GM19035 (cell line): ENCODE measurements at regions not wholly inside any gene's neighbourhood (a gene's known extent, or its start where the extent isn't known, plus 50 kb on each side); places are given as distances from the start of the nearest gene placed in this dataset.
"Not testable (repeated sequence)": the region's sequence is repeated elsewhere in the genome, so short reads cannot be mapped to it uniquely, and the experiment has no call there.

Source experiments
- ATAC-seq: cut with Tn5 transposase; IDR thresholded peaks from one replicate; pipeline ENCODE4 v1.9.1; 2021; ENCODE audit not compliant: unreplicated experiment

DNA sequence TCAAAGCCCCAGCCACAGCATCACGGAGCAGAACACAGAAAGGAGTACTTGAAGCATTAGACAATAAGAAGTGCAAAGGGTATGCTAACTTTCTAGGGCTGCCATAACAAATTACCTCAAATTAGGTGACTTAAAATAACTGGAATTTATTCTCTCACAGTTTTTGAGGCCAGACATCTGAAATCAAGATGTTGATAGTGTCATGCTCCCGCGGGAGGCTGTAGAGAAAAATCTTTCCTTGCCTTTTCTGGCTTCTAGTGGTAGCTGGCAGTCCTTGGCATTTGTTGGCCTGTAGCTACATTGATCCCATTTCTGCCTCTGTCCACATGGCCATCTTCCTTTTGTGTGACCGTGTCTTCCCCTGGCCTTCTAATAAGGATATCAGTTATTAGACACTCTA, 51.9 kb upstream of the SPDL1 start:
- ATAC-seq: no peak

DNA sequence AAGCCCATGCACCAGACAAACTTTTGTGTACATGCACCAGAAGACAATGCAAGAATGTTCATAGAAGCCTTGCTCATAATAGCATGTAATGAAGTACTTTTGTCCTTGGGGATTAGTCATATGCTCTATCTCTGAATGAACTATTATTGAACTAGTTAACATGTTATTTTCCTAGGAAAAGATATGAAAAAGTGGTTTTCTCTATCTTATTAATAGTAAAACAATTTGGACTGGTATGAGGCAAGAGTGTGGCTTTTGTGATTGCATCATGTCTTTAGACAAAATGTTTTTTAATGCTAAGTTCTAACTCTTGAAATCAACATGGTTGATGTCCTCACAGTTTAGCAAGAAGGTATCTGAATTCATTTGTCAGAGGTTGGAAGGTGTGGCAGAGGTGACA, 55.7 kb upstream of the SPDL1 start:
- ATAC-seq: no peak

DNA sequence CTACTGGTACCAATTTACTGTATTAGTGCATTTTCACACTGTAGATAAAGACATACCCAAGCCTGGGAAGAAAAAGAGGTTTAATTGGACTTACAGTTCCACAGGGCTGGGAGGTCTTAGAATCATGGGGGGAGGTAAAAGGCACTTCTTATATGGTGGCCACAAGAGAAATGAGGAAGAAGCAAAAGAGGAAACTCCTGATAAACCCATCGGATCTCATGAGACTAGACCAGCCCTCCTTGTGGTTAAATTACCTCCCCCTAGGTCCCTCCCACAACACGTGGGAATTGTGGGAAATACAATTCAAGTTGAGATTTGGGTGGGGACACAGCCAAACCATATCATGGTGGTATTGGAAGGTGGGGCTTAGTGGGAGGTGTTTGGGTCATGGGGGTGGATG, 56.5 kb upstream of the SPDL1 start:
- no peak for ATAC-seq

DNA sequence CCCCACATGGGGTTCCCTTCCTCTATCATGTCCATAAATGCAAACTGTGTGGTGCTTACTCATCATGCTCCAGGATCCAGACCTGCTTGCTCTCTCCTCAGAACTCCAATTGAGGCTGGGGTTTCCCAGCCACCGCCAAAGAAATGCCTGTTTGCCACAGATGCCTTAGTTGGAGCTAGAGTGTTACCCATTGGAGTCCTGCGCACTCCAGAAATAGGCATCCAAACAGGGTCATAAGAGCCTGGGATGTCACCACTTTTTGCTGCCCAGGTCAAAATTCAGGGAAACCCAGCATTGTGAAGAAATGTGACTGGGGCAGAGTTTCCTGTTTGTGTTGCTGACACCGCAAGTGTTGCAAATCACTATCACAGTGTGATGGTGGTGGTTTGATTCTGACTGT, 60.7 kb upstream of the SPDL1 start:
- no peak for ATAC-seq

DNA sequence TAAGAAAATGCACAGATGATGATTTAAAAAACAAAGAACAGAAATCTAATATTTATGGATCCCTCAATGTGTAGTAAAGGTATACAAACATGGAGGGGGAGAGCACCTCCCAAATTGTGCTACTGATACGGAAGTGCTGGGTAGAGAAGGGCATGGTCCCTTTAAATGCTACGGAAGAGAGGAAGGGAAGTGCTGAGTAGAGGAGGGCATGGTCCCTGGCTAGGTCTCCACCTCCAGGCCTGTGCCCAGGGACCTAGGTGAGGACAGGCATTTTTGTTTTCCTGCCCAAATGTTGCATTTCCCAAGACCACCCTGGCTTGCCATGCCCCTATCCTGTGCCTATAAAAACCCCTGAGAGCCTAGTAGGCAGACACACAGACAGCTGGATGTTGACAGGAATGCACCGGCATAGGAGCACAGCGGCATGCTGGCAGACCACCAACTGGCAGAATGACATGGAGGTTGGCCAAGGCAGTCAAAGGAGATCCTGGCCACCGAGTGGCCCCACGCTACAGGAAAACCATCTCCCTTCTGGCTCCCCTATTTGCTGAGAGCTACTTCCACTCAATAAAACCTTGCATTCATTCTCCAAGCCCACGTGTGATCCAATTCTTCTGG, 62.1 kb upstream of the SPDL1 start:
- ATAC-seq: no peak

DNA sequence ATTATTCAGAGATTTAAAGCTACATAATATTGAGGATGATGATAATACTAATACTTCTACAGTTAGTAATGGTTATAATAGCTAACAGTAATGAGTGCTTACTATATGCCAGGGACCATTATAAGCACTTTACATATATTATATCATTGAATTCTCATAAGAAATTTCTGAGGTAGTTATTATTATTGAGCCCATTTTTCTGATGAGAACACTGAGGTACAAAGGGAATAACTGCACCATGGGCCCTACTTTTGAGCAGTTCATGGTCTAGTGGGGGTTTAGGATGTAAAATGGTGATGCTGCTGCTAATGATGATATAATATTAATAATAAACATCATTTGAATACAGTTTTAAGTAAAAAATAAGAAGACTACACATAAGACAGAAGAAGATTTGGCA, 64.2 kb upstream of the SPDL1 start:
- no peak for ATAC-seq

DNA sequence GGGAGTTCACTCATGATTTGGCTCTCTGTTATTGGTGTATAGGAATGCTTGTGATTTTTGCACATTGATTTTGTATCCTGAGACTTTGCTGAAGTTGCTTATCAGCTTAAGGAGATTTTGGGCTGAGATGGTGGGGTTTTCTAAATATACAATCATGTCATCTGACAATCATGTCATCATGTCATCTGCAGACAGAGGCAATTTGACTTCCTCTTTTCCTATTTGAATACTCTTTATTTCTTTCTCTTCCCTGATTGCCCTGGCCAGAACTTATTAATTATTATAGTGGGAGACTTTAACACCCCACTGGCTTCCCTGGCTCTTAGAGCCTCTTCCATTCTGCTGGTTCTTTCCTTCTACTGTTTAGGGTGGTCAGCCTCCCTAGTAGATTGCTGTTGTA, 64.8 kb upstream of the SPDL1 start:
- ATAC-seq: not testable (repeated sequence)

DNA sequence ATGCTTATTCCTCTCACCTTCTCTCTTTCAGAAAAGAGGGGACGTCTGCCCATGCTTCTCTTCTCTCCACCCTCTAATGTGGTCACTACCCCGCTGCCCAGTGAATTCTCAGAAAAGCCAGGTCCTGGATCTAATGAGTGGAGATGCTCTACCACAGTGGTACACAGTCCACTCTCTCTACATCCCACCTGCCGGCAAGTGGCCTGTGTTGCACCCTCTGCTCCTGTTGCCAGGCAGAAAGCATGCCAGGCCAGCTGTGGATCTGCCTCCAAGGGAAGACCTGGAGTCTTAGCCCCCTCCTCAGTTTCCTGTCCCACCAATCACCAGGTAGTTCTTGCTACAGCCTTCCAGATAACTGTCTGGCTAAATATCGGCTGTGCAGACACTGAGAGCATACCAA, 71.2 kb upstream of the SPDL1 start:
- ATAC-seq: no peak

DNA sequence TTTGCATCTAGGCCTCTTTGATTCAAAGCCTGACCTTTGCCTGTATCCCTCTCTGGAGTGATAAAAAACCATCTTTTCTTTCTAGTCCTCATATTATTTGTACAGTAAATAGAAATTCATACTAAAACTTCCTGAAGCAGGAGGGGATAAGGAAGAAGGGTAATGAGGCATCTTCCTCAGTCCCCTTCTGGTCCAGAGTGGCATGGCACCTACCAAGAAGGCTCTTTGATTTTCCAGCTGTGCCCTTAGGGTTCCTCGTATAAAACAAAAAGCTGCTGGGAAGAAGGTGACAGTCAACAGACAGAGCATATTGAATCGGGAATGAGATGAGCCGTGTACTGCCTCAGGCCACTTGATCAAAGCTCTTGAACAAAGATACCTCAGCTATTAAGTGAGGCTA, 71.9 kb upstream of the SPDL1 start:
- no peak for ATAC-seq

DNA sequence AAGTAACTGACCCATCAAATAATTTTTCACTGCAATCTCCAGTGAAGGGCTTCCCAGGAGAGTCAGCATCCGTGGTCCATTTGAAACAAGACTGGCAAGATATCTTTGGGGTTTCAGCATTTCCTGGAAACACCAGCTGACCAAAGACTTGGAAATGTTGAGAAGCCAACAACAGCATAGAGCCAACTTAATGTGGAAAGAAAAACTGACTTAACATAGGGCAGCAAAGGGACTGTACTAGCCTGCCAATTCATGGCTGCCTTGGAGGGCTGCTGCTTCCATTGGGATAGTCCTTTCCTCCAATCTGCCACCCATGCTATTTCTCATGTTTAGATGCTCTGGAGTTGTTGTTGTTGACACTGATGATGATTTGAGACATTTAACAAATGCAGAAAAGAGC, 76.5 kb upstream of the SPDL1 start:
- ATAC-seq: no peak

DNA sequence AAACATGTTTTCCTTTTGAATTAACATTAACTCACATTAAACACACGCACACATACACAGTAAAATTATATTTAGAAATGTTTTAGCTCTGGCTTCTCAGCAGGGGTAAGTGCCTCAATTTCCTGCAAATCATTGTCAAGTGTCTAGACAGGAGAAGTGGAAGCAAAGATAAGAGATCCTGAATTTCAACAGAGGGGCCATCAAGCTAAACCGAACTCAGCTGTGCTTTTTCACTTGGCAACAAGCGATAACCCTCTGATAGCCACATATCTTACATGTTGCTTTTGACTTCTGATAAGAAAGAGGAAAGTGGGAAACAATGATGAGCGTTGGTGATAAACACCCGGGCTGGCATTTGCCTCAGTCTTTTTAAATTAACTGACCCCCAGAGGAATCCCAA, 79.7 kb upstream of the SPDL1 start:
- ATAC-seq: no peak

DNA sequence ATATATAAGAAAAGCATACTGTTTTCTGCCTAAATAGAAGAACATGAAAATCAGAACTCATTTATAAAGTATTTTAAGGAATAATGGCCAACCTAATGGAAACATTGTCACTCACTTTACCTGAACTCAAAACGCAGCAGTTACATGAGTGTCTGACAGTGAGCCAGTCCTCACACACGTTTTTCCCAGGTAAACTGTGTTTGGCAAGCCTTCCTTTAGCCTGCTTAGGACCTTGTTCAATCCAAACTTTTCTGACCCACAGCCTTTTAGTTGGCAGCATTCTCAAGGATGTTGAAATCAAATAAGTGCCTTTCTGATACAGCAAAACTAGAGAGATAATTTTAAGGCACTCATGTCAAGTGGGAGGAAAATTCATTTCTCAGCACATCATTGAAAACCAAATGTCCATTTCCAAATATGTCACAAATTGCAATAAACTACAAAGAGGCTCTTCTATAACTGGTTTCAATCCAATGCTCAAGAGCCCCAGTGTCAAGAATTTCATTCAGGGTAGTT, 83.5 kb upstream of the SPDL1 start:
- no peak for ATAC-seq

DNA sequence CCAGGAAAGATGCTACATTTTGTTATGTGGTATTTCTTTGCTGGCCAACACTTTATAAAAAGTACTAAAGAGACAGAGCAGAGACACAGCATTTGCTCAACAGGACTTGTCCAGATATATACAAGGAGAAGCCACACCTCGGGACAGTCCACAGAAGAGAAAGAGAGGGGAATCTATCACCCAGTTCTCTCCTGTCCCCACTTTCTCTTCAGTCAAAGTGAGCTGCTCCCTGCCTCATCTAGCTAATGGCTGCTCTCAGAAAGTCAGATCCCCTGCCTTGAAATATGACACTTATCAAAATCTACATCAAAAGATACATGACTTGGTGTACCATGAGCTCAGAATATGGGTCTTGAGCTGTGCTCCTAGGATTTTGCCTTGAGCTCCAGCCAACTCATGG, 86.7 kb upstream of the SPDL1 start:
- no peak for ATAC-seq

DNA sequence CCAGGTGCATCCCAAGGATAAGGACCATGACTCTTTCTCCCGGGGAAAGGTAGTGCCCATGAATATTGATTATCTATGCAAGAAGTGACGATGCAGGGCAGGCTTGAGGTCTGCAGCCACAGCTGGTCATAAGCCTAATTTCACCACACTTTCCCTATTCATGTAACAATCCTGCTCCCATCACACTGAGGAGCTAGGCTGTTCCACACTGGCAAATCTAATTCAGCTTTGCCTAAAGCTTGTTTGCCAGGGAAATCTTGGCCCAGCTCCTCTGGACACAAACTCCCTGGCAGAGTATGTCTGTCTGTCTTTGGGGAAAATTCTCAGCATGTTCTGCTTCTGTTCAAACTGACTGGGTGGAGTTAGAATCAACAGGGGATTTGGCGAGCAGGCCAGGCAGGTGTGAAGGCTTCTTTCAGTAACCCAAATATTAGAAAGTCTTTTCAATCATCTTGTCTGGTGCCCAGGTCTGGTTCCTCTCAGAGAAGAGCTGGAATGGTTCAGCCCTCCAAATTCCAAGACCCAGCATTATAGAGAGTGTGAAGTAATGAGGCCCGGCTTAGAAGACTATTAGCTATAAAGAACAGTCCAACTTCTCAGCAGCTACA, 88.5 kb upstream of the SPDL1 start:
- no peak for ATAC-seq

DNA sequence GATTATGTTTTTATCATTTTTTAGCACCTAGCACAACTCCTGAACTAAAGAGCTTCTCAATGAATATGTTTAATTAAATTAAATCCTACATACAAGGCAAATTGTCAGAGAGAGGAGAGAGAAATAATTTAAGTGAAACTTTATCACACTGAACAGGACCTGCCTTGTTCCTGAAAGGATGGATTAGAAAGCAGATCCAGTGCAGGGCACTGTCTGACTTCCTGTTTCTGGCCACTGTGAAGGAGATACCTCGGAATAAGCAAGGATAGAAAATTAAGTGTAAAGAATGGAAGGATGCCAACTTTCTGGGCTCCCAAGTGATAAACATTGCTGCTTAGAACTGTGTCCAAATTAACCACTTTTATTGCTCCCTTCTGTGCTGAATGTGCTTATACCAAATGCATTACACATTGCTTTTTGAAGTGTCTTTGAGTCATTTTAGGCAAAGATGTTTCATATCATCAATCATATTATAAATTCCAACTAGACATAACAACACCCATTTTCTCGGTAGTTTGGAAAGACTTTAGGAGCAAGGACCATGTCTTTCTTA, 89.1 kb upstream of the SPDL1 start:
- ATAC-seq: no peak

DNA sequence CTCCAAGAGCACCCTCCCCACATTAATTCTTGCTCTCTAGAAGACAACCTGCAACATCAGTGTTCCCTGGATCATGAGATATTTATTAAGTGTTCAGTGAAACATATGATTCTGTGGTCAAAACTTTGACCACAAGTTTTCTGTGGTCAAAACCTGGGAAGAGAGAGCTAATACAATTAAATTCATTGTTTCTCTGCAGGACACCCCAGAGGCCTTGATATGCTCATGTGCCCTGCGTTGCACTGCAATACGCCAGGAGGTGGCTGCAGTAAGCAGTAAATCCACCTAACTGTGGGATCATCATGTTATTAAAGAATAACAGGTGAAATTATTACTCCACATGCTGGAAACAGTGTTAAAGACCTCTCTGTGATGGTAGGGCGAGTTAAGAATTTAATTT, 109.3 kb upstream of the SPDL1 start:
- ATAC-seq: no peak

DNA sequence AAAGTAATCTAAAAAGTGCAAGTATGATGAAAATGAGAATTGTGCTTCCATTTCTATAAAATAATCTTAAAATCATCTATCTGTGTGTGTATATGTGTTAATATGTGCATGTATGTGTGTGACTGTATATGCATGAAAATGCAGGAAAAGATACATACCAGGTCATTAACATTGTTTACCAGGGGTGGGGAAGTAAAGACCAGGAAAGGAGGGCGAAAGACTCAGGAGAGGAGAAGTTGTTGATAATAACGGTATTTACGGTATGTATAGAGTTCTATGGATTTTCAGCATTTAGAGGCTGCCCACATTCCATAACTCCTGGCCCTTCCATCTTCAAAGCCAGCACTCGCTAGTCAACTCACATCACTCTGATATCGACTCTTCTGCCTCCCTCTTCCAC, 111.0 kb upstream of the SPDL1 start:
- no peak for ATAC-seq

DNA sequence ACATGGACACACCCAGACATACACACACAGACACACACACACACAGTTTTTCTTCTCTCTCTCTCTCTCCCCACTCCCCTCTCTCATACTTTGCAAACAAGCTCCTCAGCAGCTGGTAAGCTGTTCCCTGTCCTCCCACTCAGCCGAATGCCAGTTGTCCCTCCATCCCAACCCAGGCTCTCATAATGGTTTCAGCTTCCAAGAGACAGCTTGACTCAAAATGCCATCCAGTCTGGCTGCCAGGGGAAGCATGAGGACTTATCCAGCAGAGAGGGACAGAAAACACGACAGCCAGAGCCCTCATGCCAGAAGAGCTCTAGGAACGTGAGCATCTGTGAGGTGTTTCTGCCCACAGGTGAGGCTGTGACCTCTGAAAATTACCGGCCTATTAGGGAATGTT, 112.6 kb upstream of the SPDL1 start:
- no peak for ATAC-seq

DNA sequence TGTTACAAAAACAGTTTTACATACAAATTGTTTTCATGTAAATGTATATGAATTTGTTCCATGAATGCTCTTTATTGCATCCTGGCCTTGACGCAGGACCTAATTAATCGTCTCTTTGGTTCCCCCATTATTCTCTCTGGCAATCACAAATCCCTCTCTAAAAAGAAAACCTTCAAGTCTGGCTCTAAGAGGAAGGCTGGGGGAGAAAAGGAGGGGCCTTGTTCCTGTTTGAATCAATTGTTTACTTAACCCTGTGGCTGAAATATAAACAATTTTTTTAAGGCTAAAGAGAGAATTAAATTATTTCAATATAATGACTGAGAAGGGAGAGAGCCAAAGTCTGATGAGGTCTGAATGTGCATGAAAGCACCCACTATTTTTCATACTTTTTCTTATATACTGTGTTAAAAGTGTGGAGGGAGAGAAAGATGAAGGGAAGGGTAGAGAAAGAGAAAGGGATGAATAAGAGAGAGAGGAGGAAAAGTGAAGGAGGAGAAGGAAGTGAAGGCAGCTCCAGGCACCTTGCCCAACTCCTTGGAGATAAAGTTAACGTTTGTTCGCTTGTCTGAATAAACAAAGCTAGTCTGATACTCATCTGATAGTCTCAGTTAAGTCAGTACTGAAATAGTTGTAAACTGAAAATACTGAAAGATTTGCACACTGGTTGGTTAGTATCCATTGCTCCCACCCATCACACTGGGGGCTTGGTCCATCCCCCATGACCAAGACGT, 116.4 kb upstream of the SPDL1 start:
- no peak for ATAC-seq

DNA sequence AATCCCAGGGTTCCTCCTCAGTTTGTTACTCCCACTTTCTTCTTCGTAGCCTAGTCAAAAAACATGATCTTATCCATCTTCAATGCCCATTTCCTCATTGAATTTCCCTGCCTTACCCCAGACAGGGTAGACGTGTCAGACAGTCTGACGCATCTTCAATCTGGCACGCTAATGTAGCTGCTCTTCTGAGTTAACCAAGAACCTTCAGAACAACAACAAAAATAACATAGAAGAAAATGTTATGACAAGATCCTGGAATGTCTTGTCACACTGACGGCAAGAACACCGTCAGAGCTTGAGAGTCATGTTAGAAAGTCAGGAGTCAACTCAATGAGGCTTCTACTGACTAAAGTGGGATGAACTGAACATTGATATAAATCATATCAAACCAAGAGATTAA, 122.7 kb upstream of the SPDL1 start:
- no peak for ATAC-seq

DNA sequence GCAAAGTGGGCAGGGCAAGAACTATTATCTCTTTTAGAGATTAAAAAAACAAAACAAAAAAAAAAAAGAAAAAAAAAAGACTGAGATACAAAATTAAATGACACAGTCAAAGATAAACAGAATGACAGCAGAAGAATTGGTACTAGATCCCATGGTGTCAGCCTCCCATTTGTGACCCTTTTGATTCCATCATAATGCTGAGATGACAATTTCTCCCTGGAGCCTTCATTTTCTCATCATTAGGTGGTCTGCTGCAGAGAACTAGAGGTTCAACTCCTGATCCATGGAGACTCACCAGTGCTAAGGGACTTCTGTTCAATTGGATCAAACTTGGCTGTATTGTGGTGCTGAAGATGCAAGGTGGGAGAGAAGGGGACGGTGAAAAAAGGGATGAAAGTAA, 123.5 kb upstream of the SPDL1 start:
- no peak for ATAC-seq

DNA sequence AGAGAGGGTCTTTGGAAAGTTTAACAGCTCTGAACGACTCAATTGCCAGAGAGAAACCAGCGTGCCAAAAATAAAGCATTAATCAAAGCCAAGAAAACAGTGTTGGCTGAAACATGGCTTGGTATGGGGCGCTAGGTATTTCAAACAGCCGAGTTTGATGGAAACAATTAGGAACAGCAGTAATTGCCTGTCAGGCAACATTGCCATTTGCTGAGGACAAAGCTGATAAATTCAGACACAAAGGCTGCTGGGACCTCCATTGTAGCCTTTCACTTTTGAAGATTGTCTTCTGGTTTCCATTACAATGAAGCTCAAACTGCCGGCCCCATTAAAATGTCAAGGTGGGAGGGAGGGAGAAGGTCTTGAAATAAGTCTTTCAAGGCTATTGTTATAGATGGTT, 125.4 kb upstream of the SPDL1 start:
- ATAC-seq: no peak
